Kidney tubule cell (primary cell): ENCODE measurements at regions not wholly inside any gene's neighbourhood (a gene's known extent, or its start where the extent isn't known, plus 50 kb on each side); places are given as distances from the start of the nearest gene placed in this dataset.
"Not testable (repeated sequence)": the region's sequence is repeated elsewhere in the genome, so short reads cannot be mapped to it uniquely, and the experiment has no call there.

Experiments used
- DNase-seq: peaks from one replicate; pipeline ENCODE4 v3.0.0-alpha.2; 2018; ENCODE audit warnings: low spot score

DNA sequence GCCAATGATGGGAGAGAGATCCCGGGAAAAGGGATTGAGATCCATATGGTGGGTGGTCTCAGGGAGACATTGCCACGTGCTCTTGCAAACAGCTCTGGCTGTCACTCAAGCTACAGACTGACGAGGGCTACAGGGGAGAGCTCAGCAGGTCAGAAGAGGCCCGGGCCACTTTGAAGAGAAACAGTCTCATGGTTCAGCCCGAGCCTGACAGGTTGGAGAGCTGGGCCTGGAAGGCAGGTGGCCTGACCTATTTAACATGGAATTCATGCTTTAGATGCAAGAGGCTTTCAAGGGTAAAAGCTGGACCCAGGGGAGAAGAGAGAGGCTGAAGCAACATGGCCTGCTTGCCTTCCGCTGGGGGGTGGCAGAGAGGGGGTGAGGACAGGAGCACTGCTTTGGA lies 81.0 kb upstream of the BRD7 start:
- DNase-seq = no peak

DNA sequence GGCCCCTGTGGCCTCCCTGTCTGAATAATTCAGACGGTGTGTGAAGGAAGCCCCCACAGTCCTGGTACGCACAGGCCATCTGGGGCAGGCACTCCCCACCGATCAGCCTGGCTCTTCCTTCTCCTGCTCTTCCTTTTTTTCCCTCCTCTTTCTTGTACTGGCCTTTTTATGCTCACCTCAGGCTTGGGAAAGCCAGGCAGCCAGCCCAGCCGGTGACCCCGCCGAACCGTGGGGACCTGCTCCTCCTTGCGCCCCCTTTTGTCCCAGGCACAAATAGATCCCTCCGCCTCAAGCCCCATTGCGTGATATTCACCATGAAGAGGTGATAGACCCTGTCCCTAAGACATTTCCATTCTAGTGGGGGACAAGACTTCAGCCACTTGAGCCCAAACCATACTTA lies 80.2 kb upstream of the BRD7 start:
- DNase-seq = no peak

DNA sequence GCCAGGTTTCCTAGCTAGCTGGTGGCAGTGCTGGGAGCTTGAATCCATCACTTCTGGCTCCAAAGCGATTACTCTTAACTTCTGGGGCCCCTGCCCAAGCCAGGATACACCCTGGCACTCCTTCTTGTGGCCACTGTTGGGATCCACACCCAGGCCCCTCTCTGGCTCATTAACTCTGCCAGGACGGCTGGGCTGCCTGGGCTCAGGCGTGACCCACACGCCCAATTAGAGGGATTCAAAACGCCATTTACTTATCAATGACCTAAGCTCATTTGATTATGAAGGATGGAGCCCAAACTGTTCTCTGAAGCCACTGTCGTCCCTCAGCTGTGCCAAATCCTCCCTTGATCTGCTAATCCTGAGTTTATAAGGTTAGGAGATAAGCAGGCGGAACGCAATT lies 79.7 kb upstream of the BRD7 start:
- DNase-seq = no peak

DNA sequence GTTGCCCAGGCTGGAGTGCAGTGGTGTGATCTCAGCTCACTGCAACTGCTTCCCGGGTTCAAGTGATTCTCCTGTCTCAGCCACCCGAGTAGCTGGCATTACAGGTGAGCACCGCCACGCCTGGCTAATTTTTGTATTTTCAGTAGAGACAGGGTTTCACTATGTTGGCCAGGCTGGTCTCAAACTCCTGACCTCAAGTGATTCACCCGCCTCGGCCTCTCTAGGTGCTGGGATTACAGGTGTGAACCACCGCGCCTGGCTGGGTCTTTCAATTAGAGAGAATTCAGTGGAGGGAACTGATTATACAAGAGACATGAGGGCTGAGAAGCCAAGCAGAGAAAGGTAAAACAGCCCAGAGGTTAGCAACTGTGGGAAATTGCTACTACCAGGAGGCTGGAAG lies 78.6 kb upstream of the BRD7 start:
- not testable (repeated sequence) for DNase-seq

DNA sequence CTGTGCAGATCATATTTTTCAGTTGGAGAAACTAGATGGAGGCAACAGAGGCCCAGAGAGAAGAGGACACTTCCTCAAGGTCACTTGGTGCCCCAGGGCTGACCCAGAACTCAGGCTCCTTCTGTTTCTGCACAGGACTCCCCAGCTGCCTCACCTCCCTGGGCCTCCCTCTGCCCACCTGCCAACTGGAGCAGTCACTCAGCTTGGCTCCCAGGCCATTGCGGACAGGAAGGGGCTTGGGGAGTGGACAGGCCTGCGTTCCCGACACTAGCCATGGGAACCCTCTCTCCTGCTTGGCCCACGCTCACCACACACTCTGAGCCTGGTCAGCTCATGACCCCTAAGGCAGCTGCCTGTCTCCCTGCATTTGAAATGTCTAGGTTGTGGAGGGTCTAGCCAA lies 78.1 kb upstream of the BRD7 start:
- DNase-seq = no peak

DNA sequence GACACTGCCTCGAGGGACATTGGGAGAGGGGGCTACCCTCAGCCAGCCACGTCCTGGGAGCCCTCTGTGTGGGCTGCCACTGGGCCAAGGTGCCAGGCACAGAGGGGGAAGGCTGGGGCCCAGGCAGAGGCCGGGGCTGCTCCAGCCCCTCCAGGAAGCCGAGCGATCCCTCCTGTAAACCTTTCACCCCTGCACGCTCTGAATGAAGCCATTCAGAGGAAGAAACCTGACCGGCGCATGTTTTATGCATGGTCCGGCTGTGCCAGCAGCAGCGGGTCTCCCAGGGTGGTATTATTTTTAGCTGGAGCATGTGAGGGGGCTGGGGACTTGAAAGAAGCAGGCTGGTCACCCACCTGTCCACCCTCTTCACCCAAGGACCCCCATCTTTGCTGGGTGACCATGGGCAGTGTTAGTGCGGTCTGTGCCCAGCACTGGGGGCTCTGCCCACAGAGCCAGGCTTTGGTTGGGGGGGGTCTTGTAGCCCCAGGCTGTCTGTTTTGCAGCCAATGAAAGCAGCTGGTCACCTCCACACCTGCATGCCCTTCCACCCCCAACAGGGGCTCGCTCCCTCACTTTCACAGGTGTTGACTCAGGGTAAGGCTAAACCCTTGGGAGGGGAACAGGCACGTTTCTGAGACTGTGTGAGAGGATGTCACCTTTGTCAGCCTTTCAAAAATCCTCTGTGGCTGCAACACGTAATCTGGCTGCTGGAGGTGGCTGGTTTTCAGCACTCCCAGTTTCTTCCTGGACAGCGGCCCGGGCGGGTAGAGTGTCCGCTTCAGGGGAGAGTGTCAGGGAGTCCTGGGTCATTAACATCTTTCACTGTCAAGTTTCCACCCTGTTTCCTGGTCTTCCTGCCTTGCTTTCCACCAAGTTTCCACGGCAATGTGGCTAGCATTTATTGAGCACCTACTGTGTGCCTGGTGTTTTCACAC lies 77.1 kb upstream of the BRD7 start:
- no peak for DNase-seq

DNA sequence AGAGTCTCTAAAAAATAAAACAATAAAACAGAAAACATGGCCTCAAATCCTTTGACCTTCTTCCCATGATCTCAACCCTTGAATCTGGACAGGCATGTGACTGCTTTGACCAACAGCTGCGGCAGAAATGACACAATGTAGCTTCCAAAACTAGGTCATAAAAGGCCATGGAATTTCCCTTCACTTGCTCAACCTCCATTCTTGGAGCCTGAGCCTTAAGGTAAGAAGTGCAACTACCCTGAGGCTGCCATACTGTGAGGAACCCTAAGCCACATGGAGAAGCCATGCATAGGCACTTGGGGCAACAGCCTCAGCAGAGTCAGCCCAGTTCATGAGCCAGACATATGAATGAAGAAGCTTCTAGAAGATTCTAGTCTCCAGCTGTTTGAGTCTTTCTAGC lies 75.7 kb upstream of the BRD7 start:
- no peak for DNase-seq

DNA sequence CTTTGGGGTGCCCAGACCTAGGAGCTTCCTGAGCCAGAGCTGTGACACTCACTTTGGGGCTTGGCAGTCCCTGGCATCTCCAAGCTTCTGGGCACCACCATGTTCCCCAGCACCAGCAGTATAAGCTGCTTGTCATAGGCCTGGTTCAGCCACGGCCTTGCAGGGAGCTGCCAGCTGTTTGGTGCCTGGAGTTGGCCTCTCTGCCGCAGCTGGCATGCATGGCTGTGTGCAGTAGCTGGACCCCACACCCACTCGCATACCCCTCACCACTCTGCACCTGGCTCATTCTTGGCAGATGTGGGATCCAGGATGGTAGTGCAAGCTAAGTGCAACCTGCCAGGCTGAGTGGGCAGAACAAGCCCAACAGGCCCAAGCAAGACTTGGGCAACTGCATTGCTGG lies 73.4 kb upstream of the BRD7 start:
- DNase-seq = no peak

DNA sequence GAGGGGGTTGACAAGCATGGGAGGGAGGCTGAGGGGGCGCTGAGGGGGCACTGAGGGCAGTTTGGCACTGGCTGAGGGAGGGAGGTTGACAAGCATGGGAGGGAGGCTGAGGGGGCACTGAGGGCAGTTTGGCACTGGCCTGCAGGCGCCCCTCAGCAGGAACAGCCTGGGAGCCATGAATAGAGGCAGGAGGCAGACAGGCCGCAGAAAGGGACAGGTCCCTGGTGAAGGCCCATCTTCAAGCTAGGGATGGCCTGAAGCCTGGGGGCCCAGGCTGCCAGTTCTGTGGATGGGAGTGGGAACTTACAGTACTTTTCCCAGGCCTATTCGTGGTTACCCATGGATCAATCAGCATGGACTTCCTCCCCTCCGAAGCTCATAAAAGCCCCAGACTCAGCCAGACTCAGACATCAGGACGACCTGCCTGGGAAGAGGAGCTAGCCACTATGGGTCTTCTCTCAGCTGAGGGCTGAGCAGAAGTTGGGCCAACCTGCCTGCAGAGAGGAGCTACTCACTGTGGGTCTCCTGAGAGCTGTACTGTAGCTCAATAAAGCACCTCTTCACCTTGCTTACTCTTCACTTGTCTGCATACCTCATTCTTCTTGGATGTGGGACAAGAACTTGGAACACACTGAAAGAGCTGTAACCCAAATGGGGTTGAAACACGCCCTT lies 72.8 kb upstream of the BRD7 start:
- DNase-seq = no peak

DNA sequence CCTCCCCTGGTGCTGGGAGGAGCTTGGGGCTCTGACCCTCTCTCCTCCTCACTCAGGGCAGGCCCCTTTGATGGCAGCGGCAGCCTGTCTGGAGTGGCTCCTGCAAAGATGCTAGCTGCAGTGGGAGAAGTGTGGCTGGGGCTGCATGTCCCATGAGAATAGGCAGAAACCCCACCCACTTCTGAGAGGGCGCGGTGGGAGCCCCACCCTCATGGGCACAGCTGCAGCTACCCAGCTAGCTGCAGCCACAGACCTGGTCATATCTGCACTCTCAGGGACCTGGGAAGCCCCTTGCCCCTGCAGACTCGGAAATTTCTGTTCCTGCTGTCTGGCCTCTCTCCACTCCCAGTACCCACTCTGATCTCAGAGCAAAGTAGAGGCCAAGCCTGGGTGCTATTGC lies 72.2 kb upstream of the BRD7 start:
- no peak for DNase-seq

DNA sequence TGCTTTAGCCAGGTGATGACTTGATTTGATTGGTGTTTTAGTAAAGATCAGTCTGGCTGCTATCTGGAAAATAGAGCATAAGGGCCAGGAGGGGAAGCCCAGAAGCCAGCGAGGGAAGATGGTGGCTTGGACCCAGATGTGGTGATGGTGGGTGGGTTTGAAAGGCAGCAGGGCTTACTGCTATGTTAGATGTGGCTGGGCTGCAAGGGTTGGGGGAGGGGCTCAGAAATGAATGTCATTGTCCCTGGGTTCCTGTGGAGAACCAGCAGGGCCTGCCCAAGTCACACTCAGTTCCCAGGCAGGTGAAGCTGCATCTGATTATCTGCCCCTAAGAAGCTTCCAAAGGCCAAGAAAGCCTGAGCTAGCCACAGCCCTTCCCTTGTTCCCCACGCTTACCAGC lies 71.7 kb upstream of the BRD7 start:
- no peak for DNase-seq

DNA sequence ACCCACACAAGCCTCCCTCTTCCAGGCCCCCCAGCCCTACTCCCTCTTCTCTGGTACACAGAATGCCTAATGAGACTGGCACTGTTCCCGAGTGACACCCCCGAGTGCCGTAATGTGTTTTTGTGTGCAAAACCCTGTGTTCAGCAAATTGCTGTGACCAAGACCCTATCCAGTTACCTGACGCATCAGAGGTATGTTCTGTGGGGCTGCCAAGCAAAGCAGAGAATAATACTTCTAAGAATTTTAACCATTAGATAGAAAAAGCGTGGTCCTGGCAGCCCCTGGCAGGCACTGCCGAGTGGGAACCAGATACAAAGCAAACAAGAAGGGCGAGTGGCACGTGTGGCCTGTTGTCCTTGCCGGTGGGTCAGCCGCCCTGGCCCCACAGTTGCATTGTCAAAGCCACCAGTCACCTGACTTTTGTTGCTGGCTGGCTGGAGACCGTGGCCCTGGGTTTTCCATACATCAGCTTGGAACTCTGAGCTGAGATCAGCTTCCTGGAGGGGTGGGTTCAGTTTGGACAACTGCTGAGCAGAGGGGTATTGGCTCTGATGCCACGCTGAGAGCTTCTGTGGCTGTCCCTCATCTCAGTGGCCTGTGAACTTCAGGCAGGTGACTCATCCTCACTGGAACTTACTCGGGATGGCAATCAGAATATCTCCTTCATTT lies 69.1 kb upstream of the BRD7 start:
- peak; percentile 23 for DNase-seq

DNA sequence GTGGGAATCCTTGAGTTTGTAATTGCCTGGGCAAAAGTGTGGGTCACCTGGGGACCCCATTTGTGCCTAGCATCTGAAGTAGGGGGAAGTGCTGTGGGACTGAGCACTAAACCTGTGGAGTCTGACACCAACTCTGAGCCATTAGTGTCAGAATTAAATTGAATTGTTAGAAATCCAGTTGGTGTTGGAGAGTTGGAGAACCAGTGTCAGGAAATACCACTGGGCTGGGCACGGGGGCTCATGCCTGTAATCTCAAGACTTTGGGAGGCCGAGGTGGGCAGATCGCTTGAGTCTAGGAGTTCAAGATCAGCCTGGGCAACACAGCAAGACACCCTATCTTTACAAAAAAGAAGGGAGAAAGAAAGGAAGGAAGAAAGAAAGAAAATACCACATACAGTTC lies 67.5 kb upstream of the BRD7 start:
- no peak for DNase-seq

DNA sequence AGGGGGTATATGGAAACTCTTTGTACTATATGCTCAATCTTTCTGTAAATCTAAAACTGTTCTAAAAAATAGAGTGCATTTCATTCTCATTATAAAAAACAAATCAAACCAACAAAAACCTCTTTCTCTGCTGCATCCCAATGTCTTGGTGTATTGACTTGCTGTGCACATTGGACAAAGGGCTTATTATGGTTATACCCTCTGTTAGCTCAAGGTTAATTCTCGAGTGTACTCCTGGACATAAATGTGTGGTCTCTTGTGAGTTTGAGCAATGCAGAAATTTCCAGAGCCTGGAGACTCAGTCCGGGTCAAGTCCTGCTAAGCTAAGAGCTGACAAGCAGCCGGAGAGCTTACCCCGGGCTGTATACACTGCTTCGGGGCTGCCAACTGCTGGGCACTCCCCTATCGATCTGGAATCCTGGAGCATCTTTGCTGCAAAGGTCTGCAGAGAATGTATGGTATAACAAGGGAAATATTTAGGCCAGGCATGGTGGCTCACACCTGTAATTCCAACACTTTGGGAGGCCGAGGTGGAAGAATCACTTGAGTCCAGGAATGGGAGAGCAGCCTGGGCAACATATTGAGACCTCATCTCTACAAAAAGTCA lies 66.2 kb upstream of the BRD7 start:
- DNase-seq = no peak

DNA sequence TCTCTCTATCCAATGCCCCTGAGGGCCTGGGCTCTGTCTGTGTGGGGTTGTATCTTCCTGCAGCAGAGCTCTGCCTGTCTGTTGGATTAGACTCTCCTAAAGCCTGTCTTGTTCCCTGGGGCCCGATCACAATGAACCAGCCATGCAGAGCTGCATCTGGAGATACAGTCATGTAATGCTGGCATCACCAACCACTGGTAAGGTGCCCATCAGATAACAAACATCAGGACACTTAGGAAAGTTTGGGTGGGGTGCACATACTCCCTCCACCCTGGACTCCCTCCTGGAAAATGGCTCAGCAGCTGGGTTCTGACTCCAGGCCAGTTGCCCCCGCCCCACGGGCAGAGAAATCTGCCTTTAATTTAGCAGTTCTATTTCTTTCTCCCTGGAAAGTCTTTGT lies 61.3 kb upstream of the BRD7 start:
- no peak for DNase-seq

DNA sequence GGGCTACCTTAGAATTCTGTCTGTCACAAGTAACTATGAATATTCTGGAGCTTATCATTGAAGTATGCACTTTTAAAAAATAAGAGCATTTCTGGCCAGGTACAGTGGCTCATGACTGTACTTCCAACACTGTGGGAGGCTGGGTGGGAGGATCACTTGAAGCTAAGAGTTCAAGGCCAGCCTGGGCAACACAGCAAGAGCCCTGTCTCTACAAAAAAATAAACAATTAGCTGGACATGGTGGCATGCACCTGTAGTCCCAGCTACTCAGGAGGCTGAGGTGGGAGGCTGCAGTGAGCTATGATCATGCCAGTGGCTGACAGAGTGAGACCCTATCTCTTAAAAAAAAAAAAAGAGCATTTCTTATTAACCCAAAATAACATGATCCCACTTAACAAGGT lies 60.0 kb upstream of the BRD7 start:
- no peak for DNase-seq

DNA sequence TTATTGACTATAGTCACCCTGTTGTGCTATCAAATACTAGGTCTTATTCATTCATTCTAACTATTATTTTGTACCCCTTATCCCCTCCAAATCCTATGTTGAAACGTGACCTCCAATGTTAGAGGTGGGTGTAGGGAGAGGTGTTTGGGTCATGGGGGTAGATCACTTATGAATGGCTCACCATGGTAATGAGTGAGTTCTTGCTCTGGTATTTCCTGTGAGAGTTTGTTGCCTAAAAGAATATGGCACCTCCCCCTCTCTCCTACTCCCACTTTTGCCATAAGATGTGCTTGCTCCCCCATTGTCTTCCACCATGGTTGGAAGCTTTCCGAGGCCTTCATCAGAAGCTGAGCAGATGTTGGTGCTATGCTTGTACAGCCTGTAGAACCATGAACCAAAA lies 59.3 kb upstream of the BRD7 start:
- DNase-seq = peak; percentile 55

DNA sequence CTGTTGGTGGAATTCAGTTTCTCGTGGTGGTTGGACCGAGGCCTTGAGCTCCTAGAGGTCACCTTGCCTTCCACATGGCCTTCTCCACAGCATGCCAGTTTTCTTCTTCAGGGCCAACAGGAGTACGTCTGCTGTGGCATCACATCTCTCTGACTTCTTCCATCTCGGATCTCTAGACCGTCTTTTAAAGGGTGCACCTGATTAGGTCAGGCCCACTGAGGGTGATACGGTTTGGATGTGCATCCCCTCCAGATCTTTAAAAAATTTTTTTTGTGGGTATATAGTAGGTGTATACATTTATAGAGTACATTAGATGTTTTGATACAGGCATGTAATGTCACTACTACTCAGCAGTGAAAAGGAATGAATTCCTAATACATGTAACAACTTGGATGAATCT lies 58.3 kb upstream of the BRD7 start:
- no peak for DNase-seq

DNA sequence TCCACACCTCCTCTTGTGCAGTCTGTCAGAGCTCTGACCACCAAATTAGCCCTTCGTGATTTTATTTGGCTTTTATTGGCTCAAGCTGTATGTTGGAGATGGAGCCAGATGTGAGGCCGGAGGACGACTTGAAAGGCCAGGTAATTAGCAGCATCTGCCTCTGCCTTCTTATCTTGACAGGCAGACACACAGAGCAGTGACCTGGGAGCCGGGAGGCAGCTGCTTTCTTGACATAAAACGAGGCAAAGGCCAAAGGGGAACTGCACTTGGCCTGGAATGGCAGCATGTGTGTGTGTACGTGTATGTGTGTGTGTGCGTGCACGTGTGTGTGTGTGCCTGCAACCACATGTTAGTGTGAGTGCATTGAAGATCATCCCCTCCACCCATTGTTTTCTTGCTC lies 56.9 kb upstream of the BRD7 start:
- no peak for DNase-seq

DNA sequence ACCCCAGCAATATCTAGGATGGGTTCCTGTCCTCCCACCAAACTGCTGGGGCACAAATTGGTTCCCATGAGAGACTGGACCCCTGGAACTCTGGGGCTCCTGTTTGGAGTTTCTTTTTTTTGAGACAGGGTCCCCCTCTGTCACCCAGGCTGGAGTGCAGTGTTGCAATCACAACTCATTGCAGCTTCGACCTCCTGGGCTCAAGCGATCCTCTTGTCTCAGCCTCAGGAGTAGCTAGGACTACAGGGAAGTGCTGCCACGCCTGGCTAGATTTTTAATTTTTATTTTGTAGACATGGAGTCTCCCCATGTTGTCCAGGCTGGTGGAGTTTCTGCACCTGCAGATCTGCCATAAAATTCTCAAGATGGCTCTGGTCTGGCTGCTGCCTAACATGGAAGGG lies 56.3 kb upstream of the BRD7 start:
- no peak for DNase-seq

DNA sequence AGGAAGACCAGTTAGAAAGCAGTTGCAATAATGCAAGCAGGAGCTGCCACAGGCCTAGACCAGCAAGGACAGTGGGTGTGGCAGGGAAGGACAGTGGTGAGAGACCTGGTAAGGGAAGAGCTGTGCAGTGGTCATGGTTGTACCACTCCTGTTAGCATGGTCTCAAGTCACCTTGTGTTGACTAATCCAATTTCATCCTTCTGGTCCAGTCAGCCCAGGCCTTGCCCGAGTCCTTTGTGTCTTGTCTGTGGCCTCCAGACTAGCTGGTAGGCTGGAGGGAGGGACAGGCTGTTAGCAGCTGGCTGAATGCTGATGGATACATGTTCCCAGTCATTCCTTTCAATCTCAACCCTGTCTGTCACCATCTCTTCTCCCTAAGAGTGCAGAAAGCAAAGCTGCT lies 54.1 kb upstream of the BRD7 start:
- DNase-seq = no peak

DNA sequence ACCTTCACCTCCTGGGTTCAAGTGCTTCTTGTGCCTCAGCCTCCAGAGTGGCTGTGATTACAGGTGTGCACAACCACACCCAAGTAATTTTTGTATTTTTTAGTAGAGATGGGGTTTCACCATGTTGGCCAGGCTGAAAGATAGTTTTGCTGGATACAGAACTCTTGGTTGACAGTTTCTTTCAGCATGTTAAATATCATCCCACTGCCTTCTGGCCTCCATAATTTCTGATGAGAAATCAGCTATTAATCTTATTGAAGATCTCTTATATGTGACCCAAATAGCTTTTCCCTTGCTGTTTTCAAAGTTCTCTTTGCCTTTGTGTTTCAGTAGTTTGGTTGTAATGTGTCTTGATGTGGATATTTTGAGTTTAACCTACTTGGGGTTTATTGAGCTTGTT lies 50.3 kb upstream of the BRD7 start:
- DNase-seq = no peak
